Prostate gland (tissue), 2 donors: ENCODE measurements at regions not wholly inside any gene's neighbourhood (a gene's known extent, or its start where the extent isn't known, plus 50 kb on each side); places are given as distances from the start of the nearest gene placed in this dataset.

Experiments
- DNase-seq: peaks from one replicate; pipeline ENCODE4 v3.0.0-alpha.2; 2019; ENCODE audit warnings: low spot score
- H3K27ac ChIP-seq, 2 donors: fragments of 200-600 bp; sonication (generic); 2 replicates each; pipeline ENCODE4 v1.5.1; 2017 to 2019
- H3K27me3 ChIP-seq: fragments of 200-600 bp; sonication (generic); replicated peaks from 2 replicates; pipeline ENCODE4 v1.5.1; 2019; ENCODE audit not compliant: insufficient read depth
- H3K36me3 ChIP-seq, 2 donors: fragments of 200-600 bp; sonication (generic); 1 replicate in 1 of 2; 2 replicates in 1 of 2; pipeline versions ENCODE4 v1.5.1 to v1.8.1; 2017 to 2019
- H3K4me1 ChIP-seq: fragments of 200-600 bp; sonication (generic); replicated peaks from 2 replicates; pipeline ENCODE4 v1.5.1; 2019
- H3K4me3 ChIP-seq, 2 donors: fragments of 200-600 bp; sonication (generic); 2 replicates each; pipeline ENCODE4 v1.5.1; 2017 to 2019
- H3K9me3 ChIP-seq: fragments of 200-600 bp; sonication (generic); 2 replicates; pipeline ENCODE4 v1.5.1; 2017
- POLR2A ChIP-seq: fragments of 450-650 bp; IDR thresholded peaks from one replicate; pipeline ENCODE4 v1.6.1; 2016; ENCODE audit warnings: antibody characterized with exemption, mild to moderate bottlenecking
- POLR2AphosphoS5 ChIP-seq: sonication (generic); formaldehyde crosslinking; IDR thresholded peaks from one replicate; pipeline ENCODE4 v1.6.1; 2017; ENCODE audit warnings: antibody characterized with exemption
- WGBS: methylation state at CpG from one replicate; pipeline ENCODE4 v1.1.5; 2018; 5-methylcytosine and 5-hydroxymethylcytosine counted together
- intact Hi-C: fragments of 100-400 bp; cut with DNase I; formaldehyde crosslinking; loops from one replicate; pipeline ENCODE4 v1.14.2; 2022
- small RNA-seq, 2 donors: library from RNA; depleted of rRNA; stranded (forward); fragments of <200 nt; gene quantifications; one replicate each; pipeline ENCODE3, GENCODE V24; 2016
- TF ChIP-seq, protein P1 (sequence below), 4 experiments: fragments of 200-600 bp in 2 of 4; fragments of 450-650 bp in 2 of 4; sonication (generic) in 2 of 4; IDR thresholded peaks; 1 replicate in 3 of 4; 2 replicates in 1 of 4; pipeline ENCODE4 v1.5.1; 2016 to 2019; ENCODE audit warnings: antibody characterized with exemption in 4 of 4, mild to moderate bottlenecking in 2 of 4, moderate library complexity in 2 of 4

DNA sequence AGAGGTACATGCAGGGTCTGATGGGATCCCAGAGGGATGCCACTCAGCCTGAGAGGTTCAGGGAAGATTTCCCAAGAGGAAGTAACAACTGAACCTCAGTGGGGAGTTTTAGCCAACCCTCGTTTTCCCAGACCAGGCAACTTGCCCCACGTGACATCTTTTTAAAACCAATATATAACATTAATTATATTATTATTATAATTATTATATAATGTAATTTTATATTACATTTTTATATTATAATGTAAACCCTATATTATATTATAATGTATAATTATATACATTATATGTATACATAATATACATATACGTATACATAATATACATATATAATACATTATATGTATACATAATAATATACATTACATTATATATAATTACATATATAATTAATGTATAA is 62.8 kb upstream of the WWC1 start:
- TF ChIP-seq, protein P1, sequence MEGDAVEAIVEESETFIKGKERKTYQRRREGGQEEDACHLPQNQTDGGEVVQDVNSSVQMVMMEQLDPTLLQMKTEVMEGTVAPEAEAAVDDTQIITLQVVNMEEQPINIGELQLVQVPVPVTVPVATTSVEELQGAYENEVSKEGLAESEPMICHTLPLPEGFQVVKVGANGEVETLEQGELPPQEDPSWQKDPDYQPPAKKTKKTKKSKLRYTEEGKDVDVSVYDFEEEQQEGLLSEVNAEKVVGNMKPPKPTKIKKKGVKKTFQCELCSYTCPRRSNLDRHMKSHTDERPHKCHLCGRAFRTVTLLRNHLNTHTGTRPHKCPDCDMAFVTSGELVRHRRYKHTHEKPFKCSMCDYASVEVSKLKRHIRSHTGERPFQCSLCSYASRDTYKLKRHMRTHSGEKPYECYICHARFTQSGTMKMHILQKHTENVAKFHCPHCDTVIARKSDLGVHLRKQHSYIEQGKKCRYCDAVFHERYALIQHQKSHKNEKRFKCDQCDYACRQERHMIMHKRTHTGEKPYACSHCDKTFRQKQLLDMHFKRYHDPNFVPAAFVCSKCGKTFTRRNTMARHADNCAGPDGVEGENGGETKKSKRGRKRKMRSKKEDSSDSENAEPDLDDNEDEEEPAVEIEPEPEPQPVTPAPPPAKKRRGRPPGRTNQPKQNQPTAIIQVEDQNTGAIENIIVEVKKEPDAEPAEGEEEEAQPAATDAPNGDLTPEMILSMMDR (IDR thresholded peaks at IDR 0.05), result no peak
- TF ChIP-seq POLR2AphosphoS5, result no peak
- no peak for TF ChIP-seq POLR2A
- no peaks in the 10 kb centered on the region for H3K9me3 ChIP-seq
- 85% methylated on average over 3 of the region's 3 CpGs for WGBS
- no peaks in the 10 kb centered on the region for H3K36me3 ChIP-seq
- no peak overlapping the region for H3K27ac ChIP-seq
- no peaks in the 10 kb centered on the region for H3K4me1 ChIP-seq
- no peak for DNase-seq
- intact Hi-C loops, result no loop called here
- H3K27me3 ChIP-seq, result no peaks in the 10 kb centered on the region
- no peak overlapping the region for H3K4me3 ChIP-seq

DNA sequence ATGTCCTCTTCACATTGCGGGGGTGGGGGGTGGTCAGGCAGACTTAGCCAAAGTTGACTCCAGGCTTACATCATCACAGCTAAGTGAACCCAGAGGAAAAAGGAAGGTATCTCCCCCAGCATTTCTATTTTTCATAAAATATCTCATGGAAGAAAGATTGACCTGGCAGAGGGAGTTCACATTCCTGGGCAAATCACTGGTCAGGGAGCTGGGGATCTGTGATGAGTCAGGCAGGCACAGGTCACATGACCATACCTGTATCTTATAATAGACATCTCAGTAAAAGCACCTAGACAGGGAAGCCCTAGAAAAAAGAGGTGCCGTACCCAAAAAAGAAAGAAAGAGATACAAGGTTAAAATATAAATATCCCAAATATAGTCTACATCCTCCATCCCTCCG is 57.3 kb upstream of the WWC1 start:
- WGBS, result 94% methylated on average over 3 of the region's 3 CpGs
- Histone ChIP-seq H3K9me3 (no peaks in the 10 kb centered on the region), H3K27me3 (no peaks in the 10 kb centered on the region), H3K36me3 (no peaks in the 10 kb centered on the region), H3K27ac (no peak overlapping the region), H3K4me1 (no peaks in the 10 kb centered on the region), H3K4me3 (no peak overlapping the region)
- intact Hi-C loops, result no loop called here
- TF ChIP-seq POLR2A (no peak), POLR2AphosphoS5 (no peak)
- TF ChIP-seq, protein P1 (IDR thresholded peaks at IDR 0.05), result no peak
- no peak for DNase-seq

DNA sequence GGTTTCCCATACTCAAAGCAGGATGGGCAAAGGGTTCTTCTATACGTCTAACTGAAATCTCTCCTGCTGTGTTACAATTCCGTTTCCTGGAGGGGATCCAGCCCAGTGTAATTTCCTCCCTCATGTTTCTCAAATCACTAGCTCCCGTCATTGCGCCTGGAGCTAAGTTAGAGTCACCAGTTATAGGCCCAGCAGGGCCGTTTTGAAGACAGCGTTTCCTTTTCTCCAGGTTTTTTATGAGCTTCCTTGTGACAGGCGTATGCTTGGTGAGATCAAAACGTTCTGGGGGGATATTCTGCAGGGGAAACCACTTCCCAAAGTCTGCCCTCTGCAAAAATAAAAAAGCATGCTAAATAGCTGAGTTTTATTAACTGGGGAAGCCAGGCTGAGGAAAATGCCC is 53.0 kb upstream of the WWC1 start:
- Histone ChIP-seq H3K9me3 (no peaks in the 10 kb centered on the region), H3K27ac (no peak overlapping the region), H3K4me1 (no peaks in the 10 kb centered on the region), H3K36me3 (no peaks in the 10 kb centered on the region), H3K27me3 (no peaks in the 10 kb centered on the region), H3K4me3 (no peak overlapping the region)
- TF ChIP-seq POLR2A, result no peak
- TF ChIP-seq, protein P1 (IDR thresholded peaks at IDR 0.05), result no peak
- TF ChIP-seq POLR2AphosphoS5, result no peak
- intact Hi-C loops, result no loop called here
- 38% methylated on average over 8 of the region's 8 CpGs for WGBS
- no peak for DNase-seq

DNA sequence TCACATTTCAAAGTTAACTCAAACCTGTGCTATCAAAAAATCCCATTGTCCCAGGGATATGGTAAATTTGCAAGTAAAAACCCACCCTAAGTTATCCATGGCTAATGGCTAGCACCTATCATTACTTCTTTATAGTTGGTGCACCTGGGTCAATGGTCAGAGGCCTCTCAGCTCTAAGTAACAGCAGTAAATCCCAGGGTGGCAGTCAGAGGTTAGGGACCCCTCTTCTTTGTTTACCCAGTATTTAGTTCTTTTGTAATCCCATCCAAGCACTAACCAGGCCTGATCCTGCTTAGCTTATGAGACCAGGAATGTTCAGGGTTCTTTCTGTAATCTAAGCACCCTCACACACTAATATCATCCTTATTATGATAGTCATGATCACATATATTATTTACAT is 52.1 kb upstream of the WWC1 start:
- no peaks in the 10 kb centered on the region for H3K4me1 ChIP-seq
- DNase-seq, result no peak
- H3K27me3 ChIP-seq, result no peaks in the 10 kb centered on the region
- H3K9me3 ChIP-seq, result no peaks in the 10 kb centered on the region
- intact Hi-C loops, result no loop called here
- no peak overlapping the region for H3K4me3 ChIP-seq
- no peak overlapping the region for H3K27ac ChIP-seq
- H3K36me3 ChIP-seq, result no peaks in the 10 kb centered on the region
- no peak for TF ChIP-seq POLR2A
- no peak for TF ChIP-seq POLR2AphosphoS5
- TF ChIP-seq, protein P1 (IDR thresholded peaks at IDR 0.05), result no peak

Small RNA genes in the stretch of these regions (small RNA-seq; reads per million reads assigned to genes)
- gene AC026403.1 (0 reads per million in 2 donors), gene RF00561 (0 reads per million in 2 donors), gene RN7SKP60 (0 reads per million in 2 donors), gene RNU6-168P (0 reads per million in 2 donors), gene RNU6-209P (0 reads per million in 2 donors)
